NT2/D1 (cell line): ENCODE measurements at regions not wholly inside any gene's neighbourhood (a gene's known extent, or its start where the extent isn't known, plus 50 kb on each side); places are given as distances from the start of the nearest gene placed in this dataset.

Experiments used
- DNase-seq: peaks from one replicate; pipeline ENCODE4 v3.0.0-alpha.2; 2011; ENCODE audit warnings: low read depth, low spot score
- H3K27me3 ChIP-seq: 2 replicates; pipeline ENCODE4 v1.6.0; 2011; ENCODE audit warnings: mild to moderate bottlenecking; ENCODE audit not compliant: insufficient read length, insufficient read depth
- H3K36me3 ChIP-seq: 2 replicates; pipeline ENCODE4 v1.6.1; 2011; ENCODE audit warnings: mild to moderate bottlenecking, low read length, mixed read lengths; ENCODE audit not compliant: insufficient read depth, insufficient read length
- H3K4me1 ChIP-seq: 2 replicates; pipeline ENCODE4 v1.5.1; 2011; ENCODE audit not compliant: insufficient read depth, insufficient read length
- H3K4me3 ChIP-seq: 2 replicates; pipeline ENCODE4 v1.5.1; 2011; ENCODE audit warnings: low read depth; ENCODE audit not compliant: insufficient read length
- H3K9ac ChIP-seq: 2 replicates; pipeline ENCODE4 v1.6.0; 2011; ENCODE audit warnings: low read depth; ENCODE audit not compliant: insufficient read length
- H3K9me3 ChIP-seq: 2 replicates; pipeline ENCODE4 v1.5.1; 2011; ENCODE audit warnings: mild to moderate bottlenecking, low read length; ENCODE audit not compliant: insufficient read depth
- SUZ12 ChIP-seq: IDR thresholded peaks from 2 replicates; pipeline ENCODE4 v1.6.1; 2011; ENCODE audit not compliant: insufficient read length, insufficient read depth; ENCODE audit errors: extremely low read depth
- YY1 ChIP-seq: IDR thresholded peaks from 2 replicates; pipeline ENCODE4 v1.6.1; 2011; ENCODE audit not compliant: insufficient read length, insufficient read depth
- ZNF274 ChIP-seq: IDR thresholded peaks from 2 replicates; pipeline ENCODE4 v1.6.1; 2011; ENCODE audit warnings: mild to moderate bottlenecking, low read depth, low read length

- Histone ChIP-seq H3K36me3 (no peaks in the 10 kb centered on the region), H3K9me3 (no peaks in the 10 kb centered on the region), H3K4me1 (peaks cover 3% of the 10 kb centered on the region), H3K4me3 (no peak overlapping the region), H3K27me3 (no peaks in the 10 kb centered on the region), H3K9ac (no peak overlapping the region)
- no peak for DNase-seq
- no peak for TF ChIP-seq SUZ12
- TF ChIP-seq ZNF274: no peak
- TF ChIP-seq YY1: no peak
Observed at GRCh38 chr21:38753557-38753971, 52.2 kb upstream of the ETS2 start.
